ENCODE measurements at regions not wholly inside any gene's neighbourhood (a gene's known extent, or its start where the extent isn't known, plus 50 kb on each side); places are given as distances from the start of the nearest gene placed in this dataset.

DNA sequence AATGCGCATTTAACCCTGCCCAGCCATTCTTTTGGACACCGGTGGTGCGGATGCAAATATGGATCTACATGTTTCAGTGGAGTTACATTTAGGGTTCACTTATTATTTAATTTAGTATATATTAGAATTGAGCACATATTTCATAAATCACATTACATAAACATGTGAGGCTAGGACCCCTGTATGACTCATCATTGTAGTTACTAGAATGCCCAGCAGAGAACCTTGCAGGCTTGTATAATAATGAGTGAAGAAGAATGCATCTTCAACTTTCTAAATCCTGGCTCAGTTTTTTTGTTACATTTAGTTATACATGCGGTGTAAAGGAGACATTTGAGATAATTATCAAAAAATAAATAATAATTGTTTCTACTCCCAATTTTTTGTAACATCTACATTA lies 369.0 kb downstream of the ATP23 start:
- no peak for DNase-seq (ENCODE audit: low spot score in 2 of 2)
- H3K4me3 ChIP-seq = no peak overlapping the region
- intact Hi-C loops (cut with DNase I) = no loop called here
- TF ChIP-seq, protein P1, sequence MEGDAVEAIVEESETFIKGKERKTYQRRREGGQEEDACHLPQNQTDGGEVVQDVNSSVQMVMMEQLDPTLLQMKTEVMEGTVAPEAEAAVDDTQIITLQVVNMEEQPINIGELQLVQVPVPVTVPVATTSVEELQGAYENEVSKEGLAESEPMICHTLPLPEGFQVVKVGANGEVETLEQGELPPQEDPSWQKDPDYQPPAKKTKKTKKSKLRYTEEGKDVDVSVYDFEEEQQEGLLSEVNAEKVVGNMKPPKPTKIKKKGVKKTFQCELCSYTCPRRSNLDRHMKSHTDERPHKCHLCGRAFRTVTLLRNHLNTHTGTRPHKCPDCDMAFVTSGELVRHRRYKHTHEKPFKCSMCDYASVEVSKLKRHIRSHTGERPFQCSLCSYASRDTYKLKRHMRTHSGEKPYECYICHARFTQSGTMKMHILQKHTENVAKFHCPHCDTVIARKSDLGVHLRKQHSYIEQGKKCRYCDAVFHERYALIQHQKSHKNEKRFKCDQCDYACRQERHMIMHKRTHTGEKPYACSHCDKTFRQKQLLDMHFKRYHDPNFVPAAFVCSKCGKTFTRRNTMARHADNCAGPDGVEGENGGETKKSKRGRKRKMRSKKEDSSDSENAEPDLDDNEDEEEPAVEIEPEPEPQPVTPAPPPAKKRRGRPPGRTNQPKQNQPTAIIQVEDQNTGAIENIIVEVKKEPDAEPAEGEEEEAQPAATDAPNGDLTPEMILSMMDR (IDR thresholded peaks at IDR 0.05) = no peak
- no peaks in the 10 kb centered on the region for H3K27me3 ChIP-seq
- H3K27ac ChIP-seq = no peak overlapping the region
- H3K36me3 ChIP-seq = no peaks in the 10 kb centered on the region
- peaks cover 0 to 8% of the 10 kb centered on the region in 2 donors for H3K4me1 ChIP-seq
- peaks cover 0 to 10% of the 10 kb centered on the region in 2 donors for H3K9me3 ChIP-seq

DNA sequence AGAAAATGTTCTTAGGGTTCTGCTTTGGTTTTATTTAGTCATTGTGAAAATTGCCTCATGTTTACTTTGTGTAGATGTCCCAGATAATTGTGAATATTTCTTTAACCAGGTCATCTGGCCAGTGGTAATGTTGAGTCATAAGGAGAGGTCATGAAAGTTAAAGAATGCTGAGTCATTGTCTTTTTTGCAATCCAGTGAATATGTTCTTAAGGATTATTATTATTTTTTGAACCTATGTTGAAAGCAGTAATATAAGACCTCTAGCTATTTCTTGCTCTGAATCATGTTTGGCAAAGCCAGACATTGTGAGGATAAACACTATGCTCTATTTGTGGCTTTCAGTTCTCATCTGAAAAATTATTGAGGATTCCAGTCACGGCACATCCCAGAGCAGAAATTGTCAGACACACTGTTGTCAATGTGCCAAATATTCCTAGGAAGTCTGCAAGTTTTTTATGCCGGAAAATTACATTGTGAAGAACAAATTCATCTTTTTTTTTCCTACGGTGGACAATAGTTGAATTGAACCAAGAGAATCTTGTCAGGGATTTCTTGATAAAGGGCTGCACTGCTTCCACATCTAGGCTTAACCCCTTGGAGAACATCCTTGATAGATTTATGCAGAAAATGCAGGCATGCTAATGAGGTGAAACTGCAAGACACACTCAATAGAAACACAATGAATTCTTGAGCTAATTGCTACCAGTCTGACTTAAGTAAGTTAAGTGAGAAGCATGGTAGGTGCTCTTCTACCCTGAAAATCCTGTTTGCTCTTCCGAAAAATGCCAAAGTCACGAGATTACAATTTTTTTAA lies 369.6 kb downstream of the ATP23 start:
- intact Hi-C loops (cut with DNase I) = no loop called here
- Histone ChIP-seq H3K4me3 (no peak overlapping the region), H3K36me3 (no peaks in the 10 kb centered on the region), H3K4me1 (peaks cover 0 to 8% of the 10 kb centered on the region in 2 donors), H3K27me3 (no peaks in the 10 kb centered on the region), H3K27ac (peak overlapping the region in 1 of 2 donors; percentile 33), H3K9me3 (peaks cover 0 to 10% of the 10 kb centered on the region in 2 donors)
- TF ChIP-seq, protein P1 (IDR thresholded peaks at IDR 0.05) = no peak
- DNase-seq (ENCODE audit: low spot score in 2 of 2) = no peak

DNA sequence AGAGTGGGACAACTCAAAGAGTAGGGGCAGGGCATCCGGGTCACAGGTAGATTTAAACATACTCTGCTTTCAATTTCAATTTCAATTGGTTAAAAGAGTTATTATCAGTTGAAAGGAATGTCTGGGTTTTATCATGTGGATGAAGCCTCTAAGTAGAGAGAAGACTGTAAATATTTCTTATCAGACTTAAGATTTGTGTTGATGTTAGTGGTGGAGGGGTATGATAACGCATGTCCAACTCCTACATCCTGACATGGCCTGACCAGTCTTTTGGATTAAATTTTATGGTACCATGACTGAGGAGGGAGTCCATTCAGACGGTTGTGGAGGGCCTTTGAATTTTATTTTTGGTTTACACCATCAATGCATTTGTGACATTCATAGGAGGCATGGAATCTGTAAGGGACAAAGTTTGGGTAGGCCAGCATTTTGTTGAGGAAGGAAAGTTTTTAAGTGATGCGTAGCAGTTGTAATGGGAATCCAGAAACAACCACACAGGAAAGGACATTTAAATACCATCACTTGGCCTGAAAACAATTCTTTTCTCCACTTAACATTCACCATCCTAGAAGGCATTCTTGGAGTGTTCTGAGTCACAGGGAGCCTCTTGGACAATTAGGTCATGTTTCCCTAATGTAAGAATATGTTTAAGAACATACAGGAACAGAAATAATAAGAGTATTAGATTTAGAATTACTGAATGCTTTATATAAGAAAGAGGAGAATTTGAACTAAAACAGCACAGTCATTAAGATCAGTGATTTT lies 371.9 kb downstream of the ATP23 start:
- H3K9me3 ChIP-seq = no peaks in the 10 kb centered on the region
- H3K36me3 ChIP-seq = no peaks in the 10 kb centered on the region
- TF ChIP-seq, protein P1 (IDR thresholded peaks at IDR 0.05) = no peak
- no peak for DNase-seq (ENCODE audit: low spot score in 2 of 2)
- H3K4me1 ChIP-seq = peaks cover 0 to 8% of the 10 kb centered on the region in 2 donors
- no peak overlapping the region for H3K4me3 ChIP-seq
- no peak overlapping the region for H3K27ac ChIP-seq
- intact Hi-C loops (cut with DNase I) = no loop called here
- H3K27me3 ChIP-seq = no peaks in the 10 kb centered on the region

DNA sequence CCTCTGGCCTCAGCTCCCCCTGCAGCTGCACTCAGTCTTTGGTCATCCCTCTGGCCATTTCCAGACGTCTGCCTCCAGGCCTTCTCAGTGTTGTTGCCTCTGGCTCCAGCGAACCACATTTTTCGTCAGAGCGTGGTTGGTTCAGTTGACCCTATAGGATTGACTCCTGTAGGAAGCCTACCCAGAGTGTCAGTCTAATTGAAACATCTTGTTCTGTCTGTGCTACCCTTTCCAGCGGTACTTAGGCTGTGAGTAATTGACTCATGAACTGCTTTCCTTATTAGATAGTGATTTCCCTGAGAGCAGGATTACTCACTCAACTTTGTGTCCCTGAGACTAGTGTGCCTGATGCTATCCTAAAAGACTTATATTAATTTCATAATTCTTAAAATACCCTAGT lies 373.2 kb downstream of the ATP23 start:
- TF ChIP-seq, protein P1 (IDR thresholded peaks at IDR 0.05) = no peak
- Histone ChIP-seq H3K4me3 (no peak overlapping the region), H3K9me3 (no peaks in the 10 kb centered on the region), H3K36me3 (no peaks in the 10 kb centered on the region), H3K27me3 (no peaks in the 10 kb centered on the region), H3K27ac (no peak overlapping the region), H3K4me1 (peaks cover 0 to 8% of the 10 kb centered on the region in 2 donors)
- DNase-seq (ENCODE audit: low spot score in 2 of 2) = no peak
- intact Hi-C loops (cut with DNase I) = no loop called here

DNA sequence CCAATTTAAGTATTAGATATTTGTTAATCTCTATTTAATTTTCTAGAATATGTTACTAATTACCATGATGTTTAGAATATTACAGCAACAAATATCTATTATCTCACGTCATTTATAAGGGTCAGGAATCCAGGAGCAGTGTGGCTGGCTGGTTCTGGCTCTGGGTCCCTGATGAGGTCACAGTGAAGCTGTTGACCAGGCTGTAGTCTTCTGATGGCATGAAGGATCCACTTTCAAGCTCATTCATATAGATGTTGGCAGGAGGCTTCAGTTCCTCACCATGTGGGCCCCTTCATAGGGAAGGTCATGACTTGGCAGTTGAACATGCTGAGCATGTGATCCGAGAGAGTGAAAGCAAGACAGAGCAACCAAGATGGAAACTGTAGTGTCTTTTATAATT lies 375.6 kb downstream of the ATP23 start:
- TF ChIP-seq, protein P1 (IDR thresholded peaks at IDR 0.05) = no peak
- no peak for DNase-seq (ENCODE audit: low spot score in 2 of 2)
- no peaks in the 10 kb centered on the region for H3K36me3 ChIP-seq
- no peaks in the 10 kb centered on the region for H3K4me1 ChIP-seq
- no peak overlapping the region for H3K27ac ChIP-seq
- H3K27me3 ChIP-seq = no peaks in the 10 kb centered on the region
- H3K9me3 ChIP-seq = no peaks in the 10 kb centered on the region
- intact Hi-C loops (cut with DNase I) = no loop called here
- H3K4me3 ChIP-seq = no peak overlapping the region
